Skin epidermis (tissue), 12 donors: ENCODE measurements at regions not wholly inside any gene's neighbourhood (a gene's known extent, or its start where the extent isn't known, plus 50 kb on each side); places are given as distances from the start of the nearest gene placed in this dataset.

Source experiments
- H3K27ac ChIP-seq, 21 experiments: fragments of 200-600 bp; sonication (generic) in 11 of 21; one replicate each; pipeline ENCODE4 v1.5.0; 2020; ENCODE audit warnings: mild to moderate bottlenecking in 3 of 21, inconsistent platforms in 2 of 21, moderate library complexity in 2 of 21
- H3K4me3 ChIP-seq, 7 experiments: fragments of 200-600 bp; sonication (generic) in 2 of 7; one replicate each; pipeline ENCODE4 v1.5.0; 2020; ENCODE audit warnings: inconsistent platforms in 2 of 7, mild to moderate bottlenecking in 2 of 7, moderate library complexity in 1 of 7

- H3K4me3 ChIP-seq, result no peak overlapping the region
Observed at GRCh38 chr13:39855236-39855635, 199.8 kb downstream of the COG6 start.

GRCh38 chr13:39856714-39857113 is 201.3 kb downstream of the COG6 start:
- Histone ChIP-seq H3K27ac (no peak overlapping the region), H3K4me3 (no peak overlapping the region)

More at GRCh38 chr13:39855236-39855635, 199.8 kb downstream of the COG6 start:
- H3K27ac ChIP-seq, result no peak overlapping the region

GRCh38 chr13:39858794-39859193 is 203.3 kb downstream of the COG6 start:
- H3K4me3 ChIP-seq, result no peak overlapping the region

GRCh38 chr13:39859898-39860297 is 204.4 kb downstream of the COG6 start:
- no peak overlapping the region for H3K4me3 ChIP-seq

More at GRCh38 chr13:39858794-39859193, 203.3 kb downstream of the COG6 start:
- no peak overlapping the region for H3K27ac ChIP-seq

GRCh38 chr13:39862900-39863299 is 207.4 kb downstream of the COG6 start:
- H3K4me3 ChIP-seq, result no peak overlapping the region

More at GRCh38 chr13:39859898-39860297, 204.4 kb downstream of the COG6 start:
- H3K27ac ChIP-seq, result no peak overlapping the region

GRCh38 chr13:39864221-39864620 is 208.8 kb downstream of the COG6 start:
- H3K4me3 ChIP-seq, result no peak overlapping the region

More at GRCh38 chr13:39862900-39863299, 207.4 kb downstream of the COG6 start:
- no peak overlapping the region for H3K27ac ChIP-seq

GRCh38 chr13:39866722-39867121 is 211.3 kb downstream of the COG6 start:
- H3K4me3 ChIP-seq, result no peak overlapping the region
- no peak overlapping the region for H3K27ac ChIP-seq

More at GRCh38 chr13:39864221-39864620, 208.8 kb downstream of the COG6 start:
- H3K27ac ChIP-seq, result no peak overlapping the region

- H3K4me3 ChIP-seq, result no peak overlapping the region
- H3K27ac ChIP-seq, result no peak overlapping the region
Observed at GRCh38 chr13:39867807-39868206, 212.3 kb downstream of the COG6 start.

- Histone ChIP-seq H3K4me3 (no peak overlapping the region), H3K27ac (no peak overlapping the region)
Observed at GRCh38 chr13:39870197-39870747, 214.8 kb downstream of the COG6 start.

GRCh38 chr13:39874331-39875053 is 219.0 kb downstream of the COG6 start:
- H3K27ac ChIP-seq, result peak overlapping the region in 5 of 21 experiments; percentile 18 to 72 (median 52)
- H3K4me3 ChIP-seq, result no peak overlapping the region

- H3K27ac ChIP-seq, result peak overlapping the region in 9 of 21 experiments; percentile 7 to 72 (median 29)
Observed at GRCh38 chr13:39875111-39875987, 219.9 kb downstream of the COG6 start.

GRCh38 chr13:39876258-39876657 is 220.8 kb downstream of the COG6 start:
- Histone ChIP-seq H3K27ac (peak overlapping the region in 4 of 21 experiments; percentile 5 to 38 (median 24)), H3K4me3 (no peak overlapping the region)

More at GRCh38 chr13:39875111-39875987, 219.9 kb downstream of the COG6 start:
- H3K4me3 ChIP-seq, result no peak overlapping the region

GRCh38 chr13:39877134-39877533 is 221.7 kb downstream of the COG6 start:
- peak overlapping the region in 1 of 21 experiments; percentile 15 for H3K27ac ChIP-seq
- H3K4me3 ChIP-seq, result no peak overlapping the region

- Histone ChIP-seq H3K27ac (no peak overlapping the region), H3K4me3 (no peak overlapping the region)
Observed at GRCh38 chr13:39879286-39880035, 224.0 kb downstream of the COG6 start.

GRCh38 chr13:39881383-39881782 is 225.9 kb downstream of the COG6 start:
- Histone ChIP-seq H3K27ac (no peak overlapping the region), H3K4me3 (no peak overlapping the region)

- no peak overlapping the region for H3K4me3 ChIP-seq
- H3K27ac ChIP-seq, result no peak overlapping the region
Observed at GRCh38 chr13:39881887-39882286, 226.4 kb downstream of the COG6 start.

- Histone ChIP-seq H3K27ac (no peak overlapping the region), H3K4me3 (no peak overlapping the region)
Observed at GRCh38 chr13:39884166-39884565, 228.7 kb downstream of the COG6 start.

- no peak overlapping the region for H3K27ac ChIP-seq
- H3K4me3 ChIP-seq, result no peak overlapping the region
Observed at GRCh38 chr13:39886336-39886735, 230.9 kb downstream of the COG6 start.

- no peak overlapping the region for H3K4me3 ChIP-seq
- peak overlapping the region in 1 of 21 experiments; percentile 44 for H3K27ac ChIP-seq
Observed at GRCh38 chr13:39887387-39887786, 231.9 kb downstream of the COG6 start.
